Muscle layer of duodenum (tissue), 2 donors: ENCODE measurements at regions not wholly inside any gene's neighbourhood (a gene's known extent, or its start where the extent isn't known, plus 50 kb on each side); places are given as distances from the start of the nearest gene placed in this dataset.

Experiments used
- H3K27ac ChIP-seq: one replicate; pipeline ENCODE4 v1.7.0; 2013; ENCODE audit warnings: mild to moderate bottlenecking, low read length
- H3K27me3 ChIP-seq: one replicate; pipeline ENCODE4 v1.7.0; 2013; ENCODE audit warnings: low read depth, mild to moderate bottlenecking, control low read depth, low read length
- H3K36me3 ChIP-seq, 2 donors: one replicate each; pipeline ENCODE4 v1.7.0; 2013; ENCODE audit warnings: low read length in 2 of 2, control low read depth in 1 of 2, mild to moderate bottlenecking in 1 of 2; ENCODE audit not compliant: insufficient read depth in 2 of 2, control insufficient read depth in 1 of 2
- H3K4me1 ChIP-seq, 2 donors: one replicate each; pipeline ENCODE4 v1.7.0; 2013; ENCODE audit warnings: low read length in 2 of 2, mild to moderate bottlenecking in 2 of 2, control low read depth in 1 of 2, moderate library complexity in 1 of 2; ENCODE audit not compliant: insufficient read depth in 2 of 2, control insufficient read depth in 1 of 2
- H3K4me3 ChIP-seq, 2 donors: one replicate each; pipeline ENCODE4 v1.7.0; 2013; ENCODE audit warnings: low read length in 2 of 2, low read depth in 1 of 2, mild to moderate bottlenecking in 1 of 2
- H3K9me3 ChIP-seq, 2 donors: one replicate each; pipeline ENCODE4 v1.7.0; 2013; ENCODE audit warnings: low read length in 2 of 2, control low read depth in 1 of 2, mild to moderate bottlenecking in 1 of 2; ENCODE audit not compliant: control insufficient read depth in 1 of 2
- donor health status: healthy.

- Histone ChIP-seq H3K4me3 (no peak overlapping the region), H3K27ac (no peak overlapping the region), H3K27me3 (no peaks in the 10 kb centered on the region), H3K9me3 (no peaks in the 10 kb centered on the region), H3K36me3 (peaks cover 0 to 5% of the 10 kb centered on the region in 2 donors), H3K4me1 (no peaks in the 10 kb centered on the region)
These were observed 136.0 kb downstream of the TANC2 start for GRCh38 chr17:63102034-63102433.

- Histone ChIP-seq H3K4me1 (no peaks in the 10 kb centered on the region), H3K36me3 (no peaks in the 10 kb centered on the region), H3K27ac (no peak overlapping the region), H3K4me3 (no peak overlapping the region), H3K27me3 (no peaks in the 10 kb centered on the region), H3K9me3 (no peaks in the 10 kb centered on the region)
These were observed 140.0 kb downstream of the TANC2 start for GRCh38 chr17:63106050-63106449.

DNA sequence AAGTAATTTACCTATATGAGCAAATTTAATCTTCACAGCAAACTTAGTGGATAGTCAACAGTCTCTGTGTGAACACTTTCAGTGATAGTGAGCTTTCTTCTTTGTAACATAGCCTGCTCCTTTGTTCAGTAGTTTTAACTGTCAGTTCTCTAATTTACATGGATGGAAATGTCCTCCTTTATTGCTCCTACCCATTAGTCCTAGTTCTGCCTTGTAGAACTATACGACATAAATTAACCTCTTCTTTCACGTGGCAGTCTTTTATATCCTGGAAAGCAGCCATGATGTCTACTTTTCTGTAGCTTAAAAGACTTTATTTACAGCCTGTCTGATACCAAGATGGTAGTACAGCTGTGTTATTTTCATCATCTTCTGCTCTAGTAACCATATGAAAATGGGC is 143.6 kb downstream of the TANC2 start:
- no peaks in the 10 kb centered on the region for H3K36me3 ChIP-seq
- no peak overlapping the region for H3K4me3 ChIP-seq
- no peaks in the 10 kb centered on the region for H3K9me3 ChIP-seq
- no peaks in the 10 kb centered on the region for H3K4me1 ChIP-seq
- H3K27ac ChIP-seq = no peak overlapping the region
- H3K27me3 ChIP-seq = no peaks in the 10 kb centered on the region

DNA sequence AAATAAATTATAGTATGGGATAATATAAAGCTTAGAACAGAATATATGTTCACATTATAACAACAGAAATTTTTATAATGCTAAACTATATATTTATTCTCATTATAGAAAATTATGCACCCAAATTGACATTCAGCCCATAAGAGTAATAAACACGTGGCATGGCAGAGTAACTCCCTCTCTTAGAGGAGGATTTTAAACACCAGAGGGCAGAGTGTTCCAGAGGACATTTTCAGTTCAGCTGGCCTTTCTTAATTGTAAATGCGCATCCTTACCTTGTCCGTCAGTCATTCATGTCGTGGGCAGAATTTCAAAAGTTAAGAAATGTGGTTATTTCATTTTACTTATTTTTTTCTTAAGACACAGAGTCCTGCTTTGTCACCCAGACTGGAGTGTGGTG is 147.1 kb downstream of the TANC2 start:
- no peaks in the 10 kb centered on the region for H3K27me3 ChIP-seq
- H3K36me3 ChIP-seq = no peaks in the 10 kb centered on the region
- no peaks in the 10 kb centered on the region for H3K9me3 ChIP-seq
- no peak overlapping the region for H3K27ac ChIP-seq
- H3K4me3 ChIP-seq = no peak overlapping the region
- no peaks in the 10 kb centered on the region for H3K4me1 ChIP-seq

DNA sequence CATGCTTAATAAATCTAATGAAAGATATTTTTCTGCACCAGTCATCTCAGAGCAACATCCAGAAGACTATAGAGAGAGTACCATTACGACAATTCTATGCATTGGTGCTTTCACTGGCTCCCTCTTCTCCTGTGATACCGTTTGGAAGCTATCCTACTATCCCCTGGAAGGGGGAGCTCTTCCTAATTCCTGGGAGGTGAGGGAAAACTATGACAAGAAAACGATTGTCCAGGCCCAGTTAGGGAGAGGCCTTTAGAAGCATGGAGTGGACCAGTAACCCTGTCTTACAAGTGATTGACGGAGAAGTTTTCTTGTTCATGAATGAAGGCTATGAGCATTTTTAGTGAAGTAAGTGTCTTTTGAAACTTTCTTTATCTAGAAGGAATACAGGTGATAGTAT is 150.2 kb downstream of the TANC2 start:
- H3K36me3 ChIP-seq = no peaks in the 10 kb centered on the region
- no peaks in the 10 kb centered on the region for H3K27me3 ChIP-seq
- no peaks in the 10 kb centered on the region for H3K9me3 ChIP-seq
- no peak overlapping the region for H3K4me3 ChIP-seq
- H3K27ac ChIP-seq = no peak overlapping the region
- no peaks in the 10 kb centered on the region for H3K4me1 ChIP-seq

- H3K4me1 ChIP-seq = no peaks in the 10 kb centered on the region
- no peak overlapping the region for H3K27ac ChIP-seq
- no peaks in the 10 kb centered on the region for H3K9me3 ChIP-seq
- H3K27me3 ChIP-seq = no peaks in the 10 kb centered on the region
- no peak overlapping the region for H3K4me3 ChIP-seq
- no peaks in the 10 kb centered on the region for H3K36me3 ChIP-seq
These were observed 151.2 kb downstream of the TANC2 start for GRCh38 chr17:63116967-63117830.

DNA sequence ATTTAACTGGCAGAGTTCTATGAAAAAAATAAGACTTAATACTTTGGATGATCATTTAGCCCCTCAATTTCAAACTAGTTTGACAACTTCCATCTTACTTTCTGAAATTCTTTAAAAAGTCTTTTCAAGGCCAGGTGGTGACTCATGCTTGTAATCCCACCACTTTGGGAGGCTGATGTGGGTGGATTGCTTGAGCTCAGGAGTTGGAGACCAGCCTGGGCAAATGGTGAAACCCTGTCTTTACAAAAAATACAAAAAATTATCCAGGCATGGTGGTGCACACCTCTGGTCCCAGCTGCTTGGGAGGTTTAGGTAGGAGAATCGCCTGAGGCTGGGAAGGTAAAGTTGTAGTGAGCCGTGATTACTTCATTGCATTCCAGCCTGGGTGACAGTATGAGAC is 154.4 kb downstream of the TANC2 start:
- H3K4me3 ChIP-seq = no peak overlapping the region

DNA sequence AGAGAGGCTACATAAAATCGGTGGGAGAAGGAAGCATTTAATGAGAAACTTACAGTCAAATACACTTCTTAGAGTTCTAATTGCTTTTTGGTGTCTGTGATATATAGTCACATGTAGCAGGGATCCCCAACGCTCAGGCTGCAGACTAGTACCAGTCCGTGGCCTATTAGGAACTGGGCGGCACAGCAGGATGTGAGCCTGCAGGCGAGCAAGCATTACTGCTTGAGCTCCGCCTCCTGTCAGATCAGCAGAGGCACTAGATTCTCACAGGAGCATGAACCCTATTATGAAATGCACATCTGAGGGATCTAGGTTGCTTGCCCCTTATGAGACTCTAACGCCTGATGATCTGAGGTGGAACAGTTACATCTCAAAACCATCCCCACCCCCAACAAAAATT is 158.5 kb downstream of the TANC2 start:
- Histone ChIP-seq H3K27ac (no peak overlapping the region), H3K27me3 (no peaks in the 10 kb centered on the region), H3K36me3 (no peaks in the 10 kb centered on the region), H3K4me3 (no peak overlapping the region), H3K9me3 (no peaks in the 10 kb centered on the region), H3K4me1 (no peaks in the 10 kb centered on the region)

More for the DNA sequence above, 154.4 kb downstream of the TANC2 start:
- H3K27me3 ChIP-seq = no peaks in the 10 kb centered on the region
- no peak overlapping the region for H3K27ac ChIP-seq
- H3K36me3 ChIP-seq = no peaks in the 10 kb centered on the region
- no peaks in the 10 kb centered on the region for H3K4me1 ChIP-seq
- H3K9me3 ChIP-seq = no peaks in the 10 kb centered on the region

- H3K27ac ChIP-seq = no peak overlapping the region
- H3K4me1 ChIP-seq = no peaks in the 10 kb centered on the region
- H3K4me3 ChIP-seq = no peak overlapping the region
- no peaks in the 10 kb centered on the region for H3K27me3 ChIP-seq
- no peaks in the 10 kb centered on the region for H3K36me3 ChIP-seq
- H3K9me3 ChIP-seq = no peaks in the 10 kb centered on the region
These were observed 158.9 kb downstream of the TANC2 start for GRCh38 chr17:63124958-63125357.

- no peaks in the 10 kb centered on the region for H3K9me3 ChIP-seq
- H3K27me3 ChIP-seq = no peaks in the 10 kb centered on the region
- no peak overlapping the region for H3K27ac ChIP-seq
- H3K4me1 ChIP-seq = no peaks in the 10 kb centered on the region
- no peak overlapping the region for H3K4me3 ChIP-seq
- no peaks in the 10 kb centered on the region for H3K36me3 ChIP-seq
These were observed 160.0 kb downstream of the TANC2 start for GRCh38 chr17:63125987-63126386.

GRCh38 chr17:63126607-63127006 is 160.6 kb downstream of the TANC2 start:
- no peaks in the 10 kb centered on the region for H3K4me1 ChIP-seq
- H3K27me3 ChIP-seq = no peaks in the 10 kb centered on the region
- H3K36me3 ChIP-seq = no peaks in the 10 kb centered on the region
- H3K4me3 ChIP-seq = no peak overlapping the region
- H3K27ac ChIP-seq = no peak overlapping the region
- no peaks in the 10 kb centered on the region for H3K9me3 ChIP-seq

GRCh38 chr17:63132459-63132911 is 166.4 kb downstream of the TANC2 start:
- peaks cover 0 to 5% of the 10 kb centered on the region in 2 donors for H3K4me1 ChIP-seq
- H3K36me3 ChIP-seq = no peaks in the 10 kb centered on the region
- H3K9me3 ChIP-seq = no peaks in the 10 kb centered on the region
- H3K27ac ChIP-seq = no peak overlapping the region
- H3K27me3 ChIP-seq = no peaks in the 10 kb centered on the region
- no peak overlapping the region for H3K4me3 ChIP-seq
